ENCODE measurements at regions not wholly inside any gene's neighbourhood (a gene's known extent, or its start where the extent isn't known, plus 50 kb on each side); places are given as distances from the start of the nearest gene placed in this dataset.

- Histone ChIP-seq H3K27me3 (no peaks in the 10 kb centered on the region), H3K27ac (no peak overlapping the region), H3K36me3 (no peaks in the 10 kb centered on the region), H3K9me3 (peaks cover 0 to 21% (median 0%) of the 10 kb centered on the region in 4 donors), H3K4me1 (no peaks in the 10 kb centered on the region), H3K4me3 (no peak overlapping the region)
- DNase-seq = no peak
- 59 to 79% (median 69%) methylated on average over 4 of the region's 4 CpGs for WGBS, 5 donors
- intact Hi-C loops (cut with DNase I; ENCODE audit: low total_unique reads) = no loop called here
- TF ChIP-seq POLR2A (IDR thresholded peaks at IDR 0.05) = no peak
- TF ChIP-seq POLR2AphosphoS5 (IDR thresholded peaks at IDR 0.05) = no peak
- TF ChIP-seq EP300 (IDR thresholded peaks at IDR 0.05) = no peak
- no peak for TF ChIP-seq CTCF (IDR thresholded peaks at IDR 0.05)
These were observed 210.3 kb downstream of the POM121L12 start for GRCh38 chr7:53245721-53246120.

- intact Hi-C loops (cut with DNase I; ENCODE audit: low total_unique reads) = no loop called here
- Histone ChIP-seq H3K4me1 (no peaks in the 10 kb centered on the region), H3K9me3 (peaks cover 0 to 21% (median 0%) of the 10 kb centered on the region in 4 donors), H3K27me3 (no peaks in the 10 kb centered on the region), H3K4me3 (no peak overlapping the region), H3K27ac (no peak overlapping the region), H3K36me3 (no peaks in the 10 kb centered on the region)
- DNase-seq = no peak
- 27 to 67% (median 50%) methylated on average over 1 of the region's 1 CpG for WGBS, 5 donors
- TF ChIP-seq POLR2A (IDR thresholded peaks at IDR 0.05) (no peak), EP300 (IDR thresholded peaks at IDR 0.05) (no peak), CTCF (IDR thresholded peaks at IDR 0.05) (no peak), POLR2AphosphoS5 (IDR thresholded peaks at IDR 0.05) (no peak)
These were observed 211.5 kb downstream of the POM121L12 start for GRCh38 chr7:53246957-53247356.

- Histone ChIP-seq H3K27ac (no peak overlapping the region), H3K27me3 (no peaks in the 10 kb centered on the region), H3K36me3 (no peaks in the 10 kb centered on the region), H3K4me3 (no peak overlapping the region), H3K9me3 (peaks cover 0 to 15% (median 3%) of the 10 kb centered on the region in 4 donors), H3K4me1 (no peaks in the 10 kb centered on the region)
- no peak for DNase-seq
- intact Hi-C loops (cut with DNase I; ENCODE audit: low total_unique reads) = no loop called here
- WGBS, 5 donors = 32 to 93% (median 82%) methylated on average over 1 of the region's 1 CpG
- TF ChIP-seq CTCF (IDR thresholded peaks at IDR 0.05) = no peak
- no peak for TF ChIP-seq EP300 (IDR thresholded peaks at IDR 0.05)
- TF ChIP-seq POLR2AphosphoS5 (IDR thresholded peaks at IDR 0.05) = no peak
- TF ChIP-seq POLR2A (IDR thresholded peaks at IDR 0.05) = no peak
These were observed 217.1 kb downstream of the POM121L12 start for GRCh38 chr7:53252539-53252938.

- no peak for DNase-seq
- 27 to 41% (median 32%) methylated on average over 4 of the region's 4 CpGs for WGBS, 5 donors
- H3K9me3 ChIP-seq = peaks cover 0 to 13% (median 0%) of the 10 kb centered on the region in 4 donors
- intact Hi-C loops (cut with DNase I; ENCODE audit: low total_unique reads) = no loop called here
- TF ChIP-seq CTCF (IDR thresholded peaks at IDR 0.05) = no peak
- no peak for TF ChIP-seq POLR2AphosphoS5 (IDR thresholded peaks at IDR 0.05)
- TF ChIP-seq EP300 (IDR thresholded peaks at IDR 0.05) = no peak
- no peak for TF ChIP-seq POLR2A (IDR thresholded peaks at IDR 0.05)
- no peak overlapping the region for H3K4me3 ChIP-seq
- no peaks in the 10 kb centered on the region for H3K36me3 ChIP-seq
- H3K27ac ChIP-seq = no peak overlapping the region
- no peaks in the 10 kb centered on the region for H3K4me1 ChIP-seq
- no peaks in the 10 kb centered on the region for H3K27me3 ChIP-seq
These were observed 236.6 kb downstream of the POM121L12 start for GRCh38 chr7:53272081-53272480.

All from stomach (tissue), 8 donors.